ENCODE measurements at regions not wholly inside any gene's neighbourhood (a gene's known extent, or its start where the extent isn't known, plus 50 kb on each side); places are given as distances from the start of the nearest gene placed in this dataset.

DNA sequence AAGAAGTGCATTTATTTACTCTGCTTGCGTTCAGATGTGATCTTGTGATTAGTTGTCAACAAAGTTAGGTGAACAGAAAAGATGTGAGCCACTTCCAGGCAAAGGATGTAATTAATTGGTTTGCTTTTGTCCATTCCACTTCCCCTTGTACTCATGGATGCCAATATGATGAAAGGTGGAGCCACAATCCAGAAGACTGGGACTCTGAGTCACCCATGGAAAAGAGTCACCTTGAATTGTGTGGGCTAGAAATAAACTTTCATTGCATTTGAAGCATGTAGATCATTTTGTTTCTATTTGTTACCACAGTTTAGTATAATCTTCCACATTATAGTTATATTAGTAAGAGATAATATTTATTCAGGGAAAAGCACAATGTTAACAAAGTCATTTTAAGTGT lies 684.2 kb downstream of the LTN1 start:
- Histone ChIP-seq H3K4me1 (ENCODE audit: insufficient read depth) (peaks cover 5% of the 10 kb centered on the region), H3K27me3 (no peaks in the 10 kb centered on the region), H3K4me3 (no peak overlapping the region), H3K27ac (no peak overlapping the region), H3K9me3 (no peaks in the 10 kb centered on the region), H3K36me3 (no peaks in the 10 kb centered on the region)
- intact Hi-C loops (cut with DNase I) = no loop called here
- no peak for DNase-seq
- WGBS, 3 donors = 94 to 99% (median 95%) methylated on average over 1 of the region's 1 CpG
- no peak for TF ChIP-seq EP300 (IDR thresholded peaks at IDR 0.05)
- TF ChIP-seq, protein P1, sequence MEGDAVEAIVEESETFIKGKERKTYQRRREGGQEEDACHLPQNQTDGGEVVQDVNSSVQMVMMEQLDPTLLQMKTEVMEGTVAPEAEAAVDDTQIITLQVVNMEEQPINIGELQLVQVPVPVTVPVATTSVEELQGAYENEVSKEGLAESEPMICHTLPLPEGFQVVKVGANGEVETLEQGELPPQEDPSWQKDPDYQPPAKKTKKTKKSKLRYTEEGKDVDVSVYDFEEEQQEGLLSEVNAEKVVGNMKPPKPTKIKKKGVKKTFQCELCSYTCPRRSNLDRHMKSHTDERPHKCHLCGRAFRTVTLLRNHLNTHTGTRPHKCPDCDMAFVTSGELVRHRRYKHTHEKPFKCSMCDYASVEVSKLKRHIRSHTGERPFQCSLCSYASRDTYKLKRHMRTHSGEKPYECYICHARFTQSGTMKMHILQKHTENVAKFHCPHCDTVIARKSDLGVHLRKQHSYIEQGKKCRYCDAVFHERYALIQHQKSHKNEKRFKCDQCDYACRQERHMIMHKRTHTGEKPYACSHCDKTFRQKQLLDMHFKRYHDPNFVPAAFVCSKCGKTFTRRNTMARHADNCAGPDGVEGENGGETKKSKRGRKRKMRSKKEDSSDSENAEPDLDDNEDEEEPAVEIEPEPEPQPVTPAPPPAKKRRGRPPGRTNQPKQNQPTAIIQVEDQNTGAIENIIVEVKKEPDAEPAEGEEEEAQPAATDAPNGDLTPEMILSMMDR (IDR thresholded peaks at IDR 0.05) = no peak
- TF ChIP-seq POLR2A (IDR thresholded peaks at IDR 0.05) = no peak

DNA sequence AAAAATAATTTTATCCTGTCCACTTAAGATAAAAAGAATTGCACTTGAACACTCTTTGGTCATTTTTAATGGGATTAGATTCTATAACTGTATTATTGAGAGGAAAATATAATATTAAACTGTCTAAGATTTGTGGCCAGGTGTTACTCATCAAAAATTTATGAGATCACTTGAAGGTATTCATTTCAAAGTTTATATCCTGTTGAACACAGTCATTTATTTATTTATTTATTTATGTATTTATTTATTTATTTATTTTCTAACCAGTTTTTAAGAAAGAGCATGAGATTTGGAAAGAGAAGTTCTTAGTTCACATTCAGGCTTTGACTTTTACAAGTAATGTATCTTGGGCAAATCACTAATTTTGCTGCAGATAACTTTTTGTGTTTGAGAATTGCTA lies 692.7 kb downstream of the LTN1 start:
- no peaks in the 10 kb centered on the region for H3K27me3 ChIP-seq
- no peaks in the 10 kb centered on the region for H3K36me3 ChIP-seq
- H3K4me1 ChIP-seq (ENCODE audit: insufficient read depth) = no peaks in the 10 kb centered on the region
- DNase-seq = no peak
- no peak overlapping the region for H3K4me3 ChIP-seq
- no peak overlapping the region for H3K27ac ChIP-seq
- H3K9me3 ChIP-seq = no peaks in the 10 kb centered on the region
- TF ChIP-seq, protein P1 (IDR thresholded peaks at IDR 0.05) = no peak
- TF ChIP-seq POLR2A (IDR thresholded peaks at IDR 0.05) (no peak), EP300 (IDR thresholded peaks at IDR 0.05) (no peak)
- intact Hi-C loops (cut with DNase I) = no loop called here

DNA sequence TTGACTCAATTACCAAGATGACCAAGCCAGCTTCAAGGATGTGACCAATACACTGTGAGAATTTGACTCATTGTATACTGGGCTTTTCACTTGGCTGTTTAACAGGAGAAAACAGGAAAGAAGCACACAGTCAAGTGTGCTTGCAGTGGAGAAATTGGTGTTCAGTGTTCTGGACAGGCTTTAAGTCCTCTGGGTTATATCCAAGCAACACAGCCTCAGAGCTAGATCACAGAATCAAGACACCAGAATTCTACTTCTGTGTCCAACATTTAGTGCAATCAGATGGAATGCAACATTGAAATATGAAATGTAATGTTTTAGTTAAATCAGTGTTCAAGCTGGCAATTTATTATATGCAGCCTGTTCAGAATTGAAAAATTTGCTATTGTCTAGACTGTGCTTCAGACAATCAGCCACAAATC lies 694.4 kb downstream of the LTN1 start:
- no peak overlapping the region for H3K4me3 ChIP-seq
- no peaks in the 10 kb centered on the region for H3K36me3 ChIP-seq
- intact Hi-C loops (cut with DNase I) = no loop called here
- no peak overlapping the region for H3K27ac ChIP-seq
- no peak for DNase-seq
- H3K9me3 ChIP-seq = no peaks in the 10 kb centered on the region
- no peaks in the 10 kb centered on the region for H3K27me3 ChIP-seq
- TF ChIP-seq EP300 (IDR thresholded peaks at IDR 0.05) (no peak), POLR2A (IDR thresholded peaks at IDR 0.05) (no peak)
- TF ChIP-seq, protein P1 (IDR thresholded peaks at IDR 0.05) = no peak
- no peaks in the 10 kb centered on the region for H3K4me1 ChIP-seq (ENCODE audit: insufficient read depth)

DNA sequence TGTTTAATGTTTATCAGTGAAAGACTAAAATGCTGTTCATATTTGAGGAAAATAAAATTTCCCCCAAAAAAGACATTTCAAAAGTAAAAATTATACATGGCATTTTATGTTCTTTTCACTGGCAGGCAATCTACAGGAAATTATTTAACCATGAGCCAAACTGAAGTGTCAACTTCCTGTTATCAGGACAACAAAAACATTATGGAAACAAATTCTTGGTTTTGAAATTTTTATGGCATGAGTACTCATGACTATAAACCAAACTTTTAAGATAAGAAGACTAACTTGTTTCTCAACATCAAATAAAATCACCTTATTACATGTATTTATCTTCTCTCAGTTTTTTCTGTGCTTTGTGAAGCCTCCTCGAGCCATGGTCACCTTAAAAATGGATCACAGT lies 698.6 kb downstream of the LTN1 start:
- WGBS, 3 donors = 28 to 36% (median 32%) methylated on average over 1 of the region's 1 CpG
- intact Hi-C loops (cut with DNase I) = no loop called here
- H3K9me3 ChIP-seq = no peaks in the 10 kb centered on the region
- no peaks in the 10 kb centered on the region for H3K36me3 ChIP-seq
- no peaks in the 10 kb centered on the region for H3K4me1 ChIP-seq (ENCODE audit: insufficient read depth)
- no peak for DNase-seq
- no peaks in the 10 kb centered on the region for H3K27me3 ChIP-seq
- no peak for TF ChIP-seq POLR2A (IDR thresholded peaks at IDR 0.05)
- TF ChIP-seq, protein P1 (IDR thresholded peaks at IDR 0.05) = no peak
- no peak for TF ChIP-seq EP300 (IDR thresholded peaks at IDR 0.05)
- H3K4me3 ChIP-seq = no peak overlapping the region
- H3K27ac ChIP-seq = no peak overlapping the region
